Right lobe of liver (tissue), 6 donors: ENCODE measurements at regions not wholly inside any gene's neighbourhood (a gene's known extent, or its start where the extent isn't known, plus 50 kb on each side); places are given as distances from the start of the nearest gene placed in this dataset.

Experiments
- ATAC-seq, 4 donors: fragments of 200-7000 bp; cut with Tn5 transposase; one replicate each; pipeline ENCODE4 v1.9.1; 2020; ENCODE audit warnings: mild to moderate bottlenecking in 4 of 4, moderate library complexity in 4 of 4
- DNase-seq, 3 donors: peaks; one replicate each; pipeline ENCODE4 v3.0.0-alpha.2; 2020
- H3K27ac ChIP-seq, 3 donors: fragments of 200-600 bp; one replicate each; pipeline ENCODE4 v1.8.0; 2022
- H3K27me3 ChIP-seq, 2 donors: fragments of 200-600 bp; one replicate each; pipeline ENCODE4 v1.8.0; 2022
- H3K36me3 ChIP-seq, 4 donors: fragments of 200-600 bp; sonication (generic) in 1 of 4; one replicate each; pipeline versions ENCODE4 v1.5.1 to v1.8.0; 2017 to 2022; ENCODE audit warnings: control low read depth in 1 of 4
- H3K4me1 ChIP-seq, 4 donors: fragments of 200-600 bp; sonication (generic) in 1 of 4; one replicate each; pipeline versions ENCODE4 v1.5.1 to v1.8.0; 2017 to 2022; ENCODE audit warnings: control low read depth in 1 of 4
- H3K4me3 ChIP-seq, 3 donors: fragments of 200-600 bp; one replicate each; pipeline ENCODE4 v1.8.0; 2022
- H3K9me3 ChIP-seq, 4 donors: fragments of 200-600 bp; sonication (generic) in 1 of 4; one replicate each; pipeline versions ENCODE4 v1.5.1 to v1.8.0; 2017 to 2022; ENCODE audit warnings: control low read depth in 1 of 4
- POLR2A ChIP-seq: fragments of 450-650 bp; IDR thresholded peaks from one replicate; pipeline ENCODE4 v1.6.1; 2017; ENCODE audit warnings: antibody characterized with exemption, mild to moderate bottlenecking
- WGBS: methylation state at CpG from one replicate; pipeline ENCODE4 v1.1.6; 2018; ENCODE audit warnings: low coverage, low lambda C conversion rate; ENCODE audit not compliant: insufficient coverage; ENCODE audit errors: missing lambda C conversion rate; 5-methylcytosine and 5-hydroxymethylcytosine counted together
- intact Hi-C, 2 donors: fragments of 100-400 bp; cut with DNase I; formaldehyde crosslinking; loops; one replicate each; pipeline versions ENCODE4 v1.11.2 to v1.14.1; 2022
- TF ChIP-seq, protein P1 (sequence below), 4 donors: fragments of 200-600 bp in 3 of 4; fragments of 450-650 bp in 1 of 4; IDR thresholded peaks; one replicate each; pipeline versions ENCODE4 v1.5.1 to v1.8.0; 2016 to 2022; ENCODE audit warnings: antibody characterized with exemption in 4 of 4, mild to moderate bottlenecking in 2 of 4
- donor health status: DM: no; HTN: yes; CAD: no.
- donor health status: DM: no; HTN: no; CAD: no.
- donor health status: DM: no; HTN: no; CAD: no.
- donor health status: DM: no; HTN: yes; CAD: no.
- donor health status: DM: no; HTN: yes; CAD: no.

DNA sequence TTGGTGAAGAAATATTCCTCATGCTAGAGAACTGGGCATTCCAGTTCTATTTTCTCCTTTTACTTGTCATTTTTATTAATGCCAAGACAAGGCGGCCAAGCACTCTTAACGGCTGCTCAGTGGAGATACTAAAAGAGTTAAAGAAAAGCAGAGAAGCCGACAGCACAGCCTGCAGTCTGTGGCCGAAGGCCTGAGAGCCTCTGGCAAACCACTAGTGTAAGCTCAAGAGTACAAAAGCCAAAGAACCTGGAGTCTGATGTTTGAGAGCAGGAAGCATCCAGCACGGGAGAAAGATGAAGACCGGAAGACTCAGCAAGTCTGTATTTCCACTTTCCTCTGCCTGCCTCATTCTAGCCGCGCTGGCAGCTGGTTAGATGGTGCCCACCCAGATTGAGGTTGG lies 167.1 kb upstream of the FUT9 start:
- Histone ChIP-seq H3K36me3 (no peaks in the 10 kb centered on the region), H3K27ac (no peak overlapping the region), H3K27me3 (no peaks in the 10 kb centered on the region), H3K4me3 (no peak overlapping the region), H3K4me1 (no peaks in the 10 kb centered on the region), H3K9me3 (no peaks in the 10 kb centered on the region)
- intact Hi-C loops: no loop called here
- 58% methylated on average over 8 of the region's 8 CpGs for WGBS
- no peak for DNase-seq
- TF ChIP-seq POLR2A: no peak
- TF ChIP-seq, protein P1, sequence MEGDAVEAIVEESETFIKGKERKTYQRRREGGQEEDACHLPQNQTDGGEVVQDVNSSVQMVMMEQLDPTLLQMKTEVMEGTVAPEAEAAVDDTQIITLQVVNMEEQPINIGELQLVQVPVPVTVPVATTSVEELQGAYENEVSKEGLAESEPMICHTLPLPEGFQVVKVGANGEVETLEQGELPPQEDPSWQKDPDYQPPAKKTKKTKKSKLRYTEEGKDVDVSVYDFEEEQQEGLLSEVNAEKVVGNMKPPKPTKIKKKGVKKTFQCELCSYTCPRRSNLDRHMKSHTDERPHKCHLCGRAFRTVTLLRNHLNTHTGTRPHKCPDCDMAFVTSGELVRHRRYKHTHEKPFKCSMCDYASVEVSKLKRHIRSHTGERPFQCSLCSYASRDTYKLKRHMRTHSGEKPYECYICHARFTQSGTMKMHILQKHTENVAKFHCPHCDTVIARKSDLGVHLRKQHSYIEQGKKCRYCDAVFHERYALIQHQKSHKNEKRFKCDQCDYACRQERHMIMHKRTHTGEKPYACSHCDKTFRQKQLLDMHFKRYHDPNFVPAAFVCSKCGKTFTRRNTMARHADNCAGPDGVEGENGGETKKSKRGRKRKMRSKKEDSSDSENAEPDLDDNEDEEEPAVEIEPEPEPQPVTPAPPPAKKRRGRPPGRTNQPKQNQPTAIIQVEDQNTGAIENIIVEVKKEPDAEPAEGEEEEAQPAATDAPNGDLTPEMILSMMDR (IDR thresholded peaks at IDR 0.05): no peak
- no peak for ATAC-seq

DNA sequence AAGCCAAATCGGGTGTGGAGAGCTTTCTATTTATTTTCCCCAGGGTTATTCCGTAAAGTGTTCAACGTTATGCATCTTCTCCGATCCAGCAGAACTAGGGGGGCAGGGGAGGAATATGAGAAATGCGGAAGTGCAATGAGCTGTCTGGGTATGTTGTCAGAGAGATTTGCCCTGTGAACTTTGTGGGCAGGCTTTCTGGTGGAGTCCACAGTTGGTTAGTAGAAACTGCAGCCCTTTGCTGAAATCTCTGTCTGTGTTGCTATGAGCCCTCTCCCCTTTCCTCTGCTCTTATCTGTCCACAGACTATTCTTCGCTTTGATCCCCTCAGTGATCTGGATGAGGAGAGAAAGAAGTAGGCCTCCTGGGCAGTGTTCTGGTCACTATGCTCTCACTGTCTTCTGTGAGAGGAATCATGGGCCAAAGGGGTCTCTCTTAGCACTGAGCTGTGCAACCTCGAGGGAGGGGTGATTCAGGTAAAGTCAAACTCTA lies 158.9 kb upstream of the FUT9 start:
- H3K9me3 ChIP-seq: no peaks in the 10 kb centered on the region
- intact Hi-C loops: no loop called here
- no peak overlapping the region for H3K27ac ChIP-seq
- H3K36me3 ChIP-seq: no peaks in the 10 kb centered on the region
- no peak for TF ChIP-seq POLR2A
- TF ChIP-seq, protein P1 (IDR thresholded peaks at IDR 0.05): no peak
- H3K4me3 ChIP-seq: no peak overlapping the region
- no peaks in the 10 kb centered on the region for H3K4me1 ChIP-seq
- H3K27me3 ChIP-seq: no peaks in the 10 kb centered on the region
- ATAC-seq (no peak), DNase-seq (no peak)
- WGBS: 61% methylated on average over 7 of the region's 7 CpGs

DNA sequence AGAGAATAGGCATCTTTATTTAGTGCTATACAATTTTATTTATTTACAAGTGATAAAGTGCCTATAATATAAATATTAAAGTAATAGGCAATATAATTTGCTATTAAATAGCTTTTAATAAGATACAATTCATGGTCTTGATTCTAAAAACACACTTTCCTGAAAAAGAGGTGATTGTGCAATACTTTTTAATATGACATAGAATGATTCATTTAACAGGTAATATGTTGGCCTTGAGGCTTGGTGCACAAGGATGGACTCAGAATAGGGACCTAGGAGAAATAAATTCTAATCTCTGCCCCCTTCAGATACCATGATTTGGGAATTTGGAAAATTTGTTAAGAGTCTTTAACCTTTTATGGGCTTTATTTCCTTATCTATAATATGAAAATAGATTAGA lies 149.9 kb upstream of the FUT9 start:
- no peak for TF ChIP-seq POLR2A
- TF ChIP-seq, protein P1 (IDR thresholded peaks at IDR 0.05): no peak
- DNase-seq (no peak), ATAC-seq (no peak)
- Histone ChIP-seq H3K4me3 (no peak overlapping the region), H3K27me3 (no peaks in the 10 kb centered on the region), H3K4me1 (no peaks in the 10 kb centered on the region), H3K9me3 (no peaks in the 10 kb centered on the region), H3K36me3 (no peaks in the 10 kb centered on the region), H3K27ac (no peak overlapping the region)
- intact Hi-C loops: no loop called here

DNA sequence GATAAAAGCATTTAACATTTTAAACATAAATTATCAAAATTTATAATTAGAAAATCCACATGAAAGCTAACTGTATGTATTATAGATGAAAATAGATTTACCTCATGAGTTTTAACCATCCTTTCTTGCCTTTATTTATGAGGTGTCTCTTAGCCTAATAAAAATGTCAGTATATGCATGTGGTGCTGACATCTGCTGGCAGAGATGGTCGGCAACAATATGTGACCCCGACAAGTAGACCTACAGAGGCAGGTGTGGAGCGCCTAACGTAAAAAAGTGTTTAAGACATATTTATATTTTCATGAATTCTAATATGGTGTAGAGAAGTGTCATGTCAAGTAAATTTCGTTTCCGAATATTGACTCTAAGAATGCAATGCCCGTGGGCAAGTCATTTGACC lies 149.0 kb upstream of the FUT9 start:
- 25% methylated on average over 7 of the region's 7 CpGs for WGBS
- H3K4me3 ChIP-seq: no peak overlapping the region
- no peaks in the 10 kb centered on the region for H3K4me1 ChIP-seq
- DNase-seq (peak; percentile 22 to 46 (median 41)), ATAC-seq (peak; percentile 65 to 80 (median 77))
- H3K36me3 ChIP-seq: no peaks in the 10 kb centered on the region
- no peaks in the 10 kb centered on the region for H3K9me3 ChIP-seq
- intact Hi-C loops: no loop called here
- TF ChIP-seq, protein P1 (IDR thresholded peaks at IDR 0.05): peak; percentile 50 to 72 (median 65)
- TF ChIP-seq POLR2A: no peak
- H3K27ac ChIP-seq: no peak overlapping the region
- no peaks in the 10 kb centered on the region for H3K27me3 ChIP-seq

DNA sequence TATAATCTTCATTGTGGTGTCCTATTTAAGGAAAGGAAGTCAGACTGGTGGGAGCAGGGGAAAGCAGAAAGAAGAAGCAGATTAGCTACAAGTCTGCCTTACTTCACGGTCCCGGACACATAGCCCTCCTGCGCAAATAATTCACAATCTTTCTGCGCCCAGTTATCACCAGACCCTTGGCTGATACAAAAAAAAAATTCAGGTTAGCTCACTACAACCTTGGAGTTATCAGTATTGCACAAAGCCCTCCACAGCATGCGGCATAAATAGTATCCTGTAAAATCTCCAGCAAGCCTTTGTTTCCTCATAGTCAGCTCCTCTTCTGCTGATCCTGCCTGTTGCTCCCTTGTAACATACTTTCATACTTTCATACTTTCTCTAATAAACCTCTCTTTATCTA lies 148.6 kb upstream of the FUT9 start:
- no peaks in the 10 kb centered on the region for H3K4me1 ChIP-seq
- H3K36me3 ChIP-seq: no peaks in the 10 kb centered on the region
- no peak overlapping the region for H3K4me3 ChIP-seq
- intact Hi-C loops: no loop called here
- no peak for DNase-seq
- H3K27me3 ChIP-seq: no peaks in the 10 kb centered on the region
- TF ChIP-seq POLR2A: no peak
- TF ChIP-seq, protein P1 (IDR thresholded peaks at IDR 0.05): no peak
- ATAC-seq: no peak
- no peak overlapping the region for H3K27ac ChIP-seq
- 59% methylated on average over 5 of the region's 5 CpGs for WGBS
- no peaks in the 10 kb centered on the region for H3K9me3 ChIP-seq
